Esophagus muscularis mucosa (tissue), 3 donors: ENCODE measurements at regions not wholly inside any gene's neighbourhood (a gene's known extent, or its start where the extent isn't known, plus 50 kb on each side); places are given as distances from the start of the nearest gene placed in this dataset.
"Not testable (repeated sequence)": the region's sequence is repeated elsewhere in the genome, so short reads cannot be mapped to it uniquely, and the experiment has no call there.

Experiments used
- CTCF ChIP-seq, 3 experiments: fragments of 200-600 bp in 2 of 3; fragments of 450-650 bp in 1 of 3; sonication (generic) in 2 of 3; IDR thresholded peaks; one replicate each; pipeline ENCODE4 v1.5.1; 2017 to 2019; ENCODE audit warnings: antibody characterized with exemption in 3 of 3, mild to moderate bottlenecking in 2 of 3, moderate library complexity in 1 of 3
- POLR2A ChIP-seq: fragments of 450-650 bp; IDR thresholded peaks from one replicate; pipeline ENCODE4 v1.6.1; 2017; ENCODE audit warnings: antibody characterized with exemption, moderate library complexity, mild to moderate bottlenecking, low read depth
- POLR2AphosphoS5 ChIP-seq, 2 donors: sonication (generic); formaldehyde crosslinking; IDR thresholded peaks; one replicate each; pipeline ENCODE4 v1.6.1; 2017; ENCODE audit warnings: antibody characterized with exemption in 2 of 2

- not testable (repeated sequence) for TF ChIP-seq POLR2A; CTCF (IDR thresholded peaks at IDR 0.05); POLR2AphosphoS5 (IDR thresholded peaks at IDR 0.05)
Observed at GRCh38 chr2:16905325-16905724, 239.7 kb upstream of the CYRIA start.
